ENCODE measurements at regions not wholly inside any gene's neighbourhood (a gene's known extent, or its start where the extent isn't known, plus 50 kb on each side); places are given as distances from the start of the nearest gene placed in this dataset.

DNA sequence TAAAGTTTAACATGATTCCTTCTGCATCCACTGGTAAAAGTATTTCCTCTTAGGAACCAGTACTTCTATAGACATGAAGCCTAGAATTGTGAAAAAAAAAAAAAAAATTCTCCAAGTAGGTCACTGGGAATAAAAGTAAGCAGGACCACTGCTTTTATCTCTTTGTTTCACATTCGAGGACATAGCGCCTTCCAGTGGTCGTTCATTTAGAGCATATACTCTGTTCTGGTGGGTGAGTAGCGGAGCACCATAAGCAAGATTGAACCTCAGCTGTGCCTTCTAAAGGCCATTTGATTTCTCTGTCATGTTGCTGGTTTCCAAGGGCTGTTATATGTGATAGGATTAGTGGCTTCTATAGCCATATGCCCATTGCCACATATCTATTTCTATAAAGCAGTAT is 393.1 kb downstream of the TMEM232 start:
- no peak for TF ChIP-seq POLR2A (IDR thresholded peaks at IDR 0.05)
- no peak for TF ChIP-seq POLR2AphosphoS5 (IDR thresholded peaks at IDR 0.05)
- TF ChIP-seq CTCF (IDR thresholded peaks at IDR 0.05) = no peak
